SKM-1 treated with dmso at 0.1 percent for 144 hours (cell line): ENCODE measurements at regions not wholly inside any gene's neighbourhood (a gene's known extent, or its start where the extent isn't known, plus 50 kb on each side); places are given as distances from the start of the nearest gene placed in this dataset.

Experiments used
- DNase-seq: peaks from one replicate; lab custom pipeline; 2025; ENCODE audit not compliant: unreplicated experiment; lab: John Stamatoyannopoulos, UW

GRCh38 chr5:98031926-98032325, 741.5 kb upstream of the RGMB start:
- DNase-seq: no peak

- DNase-seq: no peak
These were observed 731.8 kb upstream of the RGMB start for GRCh38 chr5:98041661-98042060.

GRCh38 chr5:98042521-98042920, 730.9 kb upstream of the RGMB start:
- DNase-seq: no peak

- DNase-seq: no peak
These were observed 730.5 kb upstream of the RGMB start for GRCh38 chr5:98042961-98043360.

GRCh38 chr5:98050583-98050982, 722.9 kb upstream of the RGMB start:
- no peak for DNase-seq

GRCh38 chr5:98053170-98053569, 720.3 kb upstream of the RGMB start:
- DNase-seq: no peak

GRCh38 chr5:98060148-98060547, 713.3 kb upstream of the RGMB start:
- no peak for DNase-seq

- DNase-seq: no peak
These were observed 709.3 kb upstream of the RGMB start for GRCh38 chr5:98064118-98064685.

GRCh38 chr5:98065261-98065909, 708.1 kb upstream of the RGMB start:
- no peak for DNase-seq

- no peak for DNase-seq
These were observed 706.6 kb upstream of the RGMB start for GRCh38 chr5:98066910-98067309.

- no peak for DNase-seq
These were observed 703.5 kb upstream of the RGMB start for GRCh38 chr5:98069876-98070512.

GRCh38 chr5:98072921-98073320, 700.5 kb upstream of the RGMB start:
- no peak for DNase-seq

- DNase-seq: no peak
These were observed 697.0 kb upstream of the RGMB start for GRCh38 chr5:98076501-98076900.

- DNase-seq: no peak
These were observed 687.9 kb upstream of the RGMB start for GRCh38 chr5:98085593-98085992.

- no peak for DNase-seq
These were observed 678.4 kb upstream of the RGMB start for GRCh38 chr5:98095072-98095471.

- no peak for DNase-seq
These were observed 677.3 kb upstream of the RGMB start for GRCh38 chr5:98096155-98096554.

GRCh38 chr5:98099448-98100105, 673.9 kb upstream of the RGMB start:
- no peak for DNase-seq

- DNase-seq: no peak
These were observed 672.3 kb upstream of the RGMB start for GRCh38 chr5:98101131-98101530.

- no peak for DNase-seq
These were observed 670.5 kb upstream of the RGMB start for GRCh38 chr5:98102936-98103335.

- no peak for DNase-seq
These were observed 669.7 kb upstream of the RGMB start for GRCh38 chr5:98103807-98104206.

- no peak for DNase-seq
These were observed 668.8 kb upstream of the RGMB start for GRCh38 chr5:98104454-98105188.
